ENCODE measurements at regions not wholly inside any gene's neighbourhood (a gene's known extent, or its start where the extent isn't known, plus 50 kb on each side); places are given as distances from the start of the nearest gene placed in this dataset.

- no peak for DNase-seq
These were observed 376.6 kb upstream of the SLCO3A1 start for GRCh38 chr15:91476861-91477260.

GRCh38 chr15:91478717-91479191 lies 374.8 kb upstream of the SLCO3A1 start:
- DNase-seq, result no peak

- no peak for DNase-seq
These were observed 373.1 kb upstream of the SLCO3A1 start for GRCh38 chr15:91480426-91480825.

- no peak for DNase-seq
These were observed 370.7 kb upstream of the SLCO3A1 start for GRCh38 chr15:91482799-91483198.

GRCh38 chr15:91484141-91484540 lies 369.4 kb upstream of the SLCO3A1 start:
- DNase-seq, result no peak

- no peak for DNase-seq
These were observed 365.1 kb upstream of the SLCO3A1 start for GRCh38 chr15:91488452-91488851.

- no peak for DNase-seq
These were observed 363.3 kb upstream of the SLCO3A1 start for GRCh38 chr15:91490211-91490610.

GRCh38 chr15:91491101-91491950 lies 362.2 kb upstream of the SLCO3A1 start:
- no peak for DNase-seq

GRCh38 chr15:91496754-91497691 lies 356.5 kb upstream of the SLCO3A1 start:
- DNase-seq, result no peak

- no peak for DNase-seq
These were observed 355.3 kb upstream of the SLCO3A1 start for GRCh38 chr15:91498046-91498748.

GRCh38 chr15:91498749-91499062 lies 354.8 kb upstream of the SLCO3A1 start:
- DNase-seq, result no peak

GRCh38 chr15:91499774-91500383 lies 353.6 kb upstream of the SLCO3A1 start:
- no peak for DNase-seq

GRCh38 chr15:91508633-91509032 lies 344.9 kb upstream of the SLCO3A1 start:
- DNase-seq, result no peak

- DNase-seq, result no peak
These were observed 339.4 kb upstream of the SLCO3A1 start for GRCh38 chr15:91514147-91514546.

- DNase-seq, result no peak
These were observed 338.2 kb upstream of the SLCO3A1 start for GRCh38 chr15:91515188-91515754.

- DNase-seq, result no peak
These were observed 336.6 kb upstream of the SLCO3A1 start for GRCh38 chr15:91516866-91517265.

- DNase-seq, result no peak
These were observed 335.9 kb upstream of the SLCO3A1 start for GRCh38 chr15:91517491-91518200.

- no peak for DNase-seq
These were observed 332.7 kb upstream of the SLCO3A1 start for GRCh38 chr15:91520850-91521249.

GRCh38 chr15:91521548-91521947 lies 332.0 kb upstream of the SLCO3A1 start:
- DNase-seq, result no peak

- DNase-seq, result no peak
These were observed 331.5 kb upstream of the SLCO3A1 start for GRCh38 chr15:91521996-91522395.

GRCh38 chr15:91522605-91523332 lies 330.7 kb upstream of the SLCO3A1 start:
- no peak for DNase-seq

All from NCI-H510A (cell line).